ENCODE measurements at regions not wholly inside any gene's neighbourhood (a gene's known extent, or its start where the extent isn't known, plus 50 kb on each side); places are given as distances from the start of the nearest gene placed in this dataset.
"Not testable (repeated sequence)": the region's sequence is repeated elsewhere in the genome, so short reads cannot be mapped to it uniquely, and the experiment has no call there.

- no peak for DNase-seq
Observed at GRCh38 chr4:156298230-156298629, 344.6 kb upstream of the CTSO start.

- DNase-seq, result no peak
Observed at GRCh38 chr4:156295676-156296195, 342.1 kb upstream of the CTSO start.

- no peak for DNase-seq
Observed at GRCh38 chr4:156294577-156294976, 340.9 kb upstream of the CTSO start.

GRCh38 chr4:156293657-156294297 lies 340.1 kb upstream of the CTSO start:
- no peak for DNase-seq

GRCh38 chr4:156291317-156291716 lies 337.7 kb upstream of the CTSO start:
- DNase-seq, result no peak

- DNase-seq, result no peak
Observed at GRCh38 chr4:156290811-156291210, 337.1 kb upstream of the CTSO start.

- not testable (repeated sequence) for DNase-seq
Observed at GRCh38 chr4:156290026-156290425, 336.4 kb upstream of the CTSO start.

- no peak for DNase-seq
Observed at GRCh38 chr4:156280686-156281085, 327.0 kb upstream of the CTSO start.

GRCh38 chr4:156265407-156265806 lies 311.7 kb upstream of the CTSO start:
- no peak for DNase-seq

- DNase-seq, result no peak
Observed at GRCh38 chr4:156261230-156261629, 307.6 kb upstream of the CTSO start.

- DNase-seq, result peak; percentile 26
Observed at GRCh38 chr4:156255230-156256007, 301.8 kb upstream of the CTSO start.

GRCh38 chr4:156252358-156252921 lies 298.8 kb upstream of the CTSO start:
- no peak for DNase-seq

GRCh38 chr4:156251373-156252065 lies 297.9 kb upstream of the CTSO start:
- DNase-seq, result no peak

- no peak for DNase-seq
Observed at GRCh38 chr4:156248917-156249316, 295.3 kb upstream of the CTSO start.

GRCh38 chr4:156247470-156247869 lies 293.8 kb upstream of the CTSO start:
- DNase-seq, result no peak

GRCh38 chr4:156243015-156243414 lies 289.3 kb upstream of the CTSO start:
- DNase-seq, result no peak

- DNase-seq, result no peak
Observed at GRCh38 chr4:156242390-156242789, 288.7 kb upstream of the CTSO start.

GRCh38 chr4:156241896-156242295 lies 288.2 kb upstream of the CTSO start:
- no peak for DNase-seq

- no peak for DNase-seq
Observed at GRCh38 chr4:156238171-156238570, 284.5 kb upstream of the CTSO start.

GRCh38 chr4:156237231-156237630 lies 283.6 kb upstream of the CTSO start:
- DNase-seq, result no peak

- no peak for DNase-seq
Observed at GRCh38 chr4:156230176-156230575, 276.5 kb upstream of the CTSO start.

- DNase-seq, result no peak
Observed at GRCh38 chr4:156228676-156229075, 275.0 kb upstream of the CTSO start.

- no peak for DNase-seq
Observed at GRCh38 chr4:156227321-156227720, 273.7 kb upstream of the CTSO start.
